ENCODE measurements at regions not wholly inside any gene's neighbourhood (a gene's known extent, or its start where the extent isn't known, plus 50 kb on each side); places are given as distances from the start of the nearest gene placed in this dataset.

GRCh38 chr3:111282024-111282423 is 210.4 kb downstream of the NECTIN3 start:
- no peak for TF ChIP-seq CTCF (IDR thresholded peaks at IDR 0.05)
- TF ChIP-seq POLR2A (IDR thresholded peaks at IDR 0.05), result no peak

Measured in testis (tissue), 2 donors.